Psoas muscle (tissue), 7 donors: ENCODE measurements at regions not wholly inside any gene's neighbourhood (a gene's known extent, or its start where the extent isn't known, plus 50 kb on each side); places are given as distances from the start of the nearest gene placed in this dataset.

ENCODE experiments used
- ATAC-seq, 4 donors: fragments of 200-7000 bp; cut with Tn5 transposase; one replicate each; pipeline ENCODE4 v1.9.1; 2020; ENCODE audit warnings: moderate library complexity in 3 of 4, mild to moderate bottlenecking in 2 of 4
- DNase-seq, 2 donors: peaks; one replicate each; pipeline ENCODE4 v3.0.0-alpha.2; 2020
- H3K27ac ChIP-seq: fragments of 200-600 bp; one replicate; pipeline ENCODE4 v1.8.0; 2022
- H3K27me3 ChIP-seq, 3 donors: fragments of 200-600 bp in 1 of 3; one replicate each; pipeline versions ENCODE4 v1.6.1 to v1.8.0; 2013 to 2022; ENCODE audit warnings: low read length in 2 of 3, mild to moderate bottlenecking in 2 of 3, moderate library complexity in 1 of 3; ENCODE audit not compliant: insufficient read depth in 3 of 3
- H3K36me3 ChIP-seq, 2 donors: fragments of 200-600 bp in 1 of 2; one replicate each; pipeline versions ENCODE4 v1.6.1 to v1.8.0; 2013 to 2022; ENCODE audit warnings: low read depth in 1 of 2, mild to moderate bottlenecking in 1 of 2, moderate library complexity in 1 of 2; ENCODE audit not compliant: insufficient read depth in 1 of 2
- H3K4me1 ChIP-seq: fragments of 200-600 bp; one replicate; pipeline ENCODE4 v1.8.0; 2022
- H3K4me3 ChIP-seq: fragments of 200-600 bp; one replicate; pipeline ENCODE4 v1.8.0; 2022; ENCODE audit warnings: mild to moderate bottlenecking
- H3K9me3 ChIP-seq: fragments of 200-600 bp; one replicate; pipeline ENCODE4 v1.8.0; 2022
- CTCF ChIP-seq: fragments of 200-600 bp; IDR thresholded peaks from one replicate; pipeline ENCODE4 v1.8.0; 2022; ENCODE audit warnings: antibody characterized with exemption
- WGBS, 3 donors: extraction: QIAGEN DNeasy Blood & Tissue Kit; methylation state at CpG; one replicate each; pipeline versions ENCODE4 v1.1.6 to v1.1.7; 2013; 5-methylcytosine and 5-hydroxymethylcytosine counted together
- intact Hi-C, 2 donors: fragments of 100-400 bp; cut with DNase I; formaldehyde crosslinking; loops; one replicate each; pipeline versions ENCODE4 v1.11.0 to v1.14.2; 2022
- donor health status: healthy with polysubstance abuse.
- donor health status: DM: no; HTN: no; CAD: no; lungs with moderate emphysema.
- donor health status: Bipolar disorder and iron deficiency.
- donor health status: healthy.
- donor health status: DM: yes; HTN: yes; CAD: no.
- donor health status: DM: no; HTN: no; CAD: no.
- donor health status: DM: yes; HTN: yes; CAD: no.

GRCh38 chr5:120072068-120072761, 391.9 kb upstream of the PRR16 start:
- intact Hi-C loops: loop anchor here in 1 of 2 donors (5.0 kb wide), 1 partner anchor 840 kb away; no protein-coding TSS in a partner anchor
- H3K36me3 ChIP-seq: no peaks in the 10 kb centered on the region
- no peaks in the 10 kb centered on the region for H3K9me3 ChIP-seq
- H3K4me3 ChIP-seq: no peak overlapping the region
- TF ChIP-seq CTCF: no peak
- ATAC-seq: no peak
- H3K27ac ChIP-seq: no peak overlapping the region
- H3K4me1 ChIP-seq: no peaks in the 10 kb centered on the region
- WGBS, 3 donors: 73 to 91% (median 84%) methylated on average over 2 of the region's 2 CpGs
- H3K27me3 ChIP-seq: no peaks in the 10 kb centered on the region
- DNase-seq: no peak

GRCh38 chr5:120073722-120074121, 390.4 kb upstream of the PRR16 start:
- intact Hi-C loops: loop anchor here in 1 of 2 donors (5.0 kb wide), 1 partner anchor 839 kb away; no protein-coding TSS in a partner anchor
- H3K4me1 ChIP-seq: no peaks in the 10 kb centered on the region
- DNase-seq: no peak
- no peak for TF ChIP-seq CTCF
- H3K36me3 ChIP-seq: no peaks in the 10 kb centered on the region
- no peaks in the 10 kb centered on the region for H3K9me3 ChIP-seq
- no peak overlapping the region for H3K27ac ChIP-seq
- no peak for ATAC-seq
- no peaks in the 10 kb centered on the region for H3K27me3 ChIP-seq
- no peak overlapping the region for H3K4me3 ChIP-seq

GRCh38 chr5:120080781-120081180, 383.3 kb upstream of the PRR16 start:
- DNase-seq (no peak), ATAC-seq (no peak)
- no peak for TF ChIP-seq CTCF
- WGBS, 3 donors: 51 to 70% (median 69%) methylated on average over 3 of the region's 3 CpGs
- no peaks in the 10 kb centered on the region for H3K9me3 ChIP-seq
- no peaks in the 10 kb centered on the region for H3K27me3 ChIP-seq
- H3K27ac ChIP-seq: no peak overlapping the region
- no peak overlapping the region for H3K4me3 ChIP-seq
- H3K4me1 ChIP-seq: no peaks in the 10 kb centered on the region
- intact Hi-C loops: no loop called here
- H3K36me3 ChIP-seq: no peaks in the 10 kb centered on the region

GRCh38 chr5:120082316-120083068, 381.6 kb upstream of the PRR16 start:
- DNase-seq (no peak), ATAC-seq (no peak)
- TF ChIP-seq CTCF: no peak
- Histone ChIP-seq H3K36me3 (no peaks in the 10 kb centered on the region), H3K4me1 (no peaks in the 10 kb centered on the region), H3K4me3 (no peak overlapping the region), H3K27me3 (no peaks in the 10 kb centered on the region), H3K27ac (no peak overlapping the region), H3K9me3 (no peaks in the 10 kb centered on the region)
- 83 to 90% (median 83%) methylated on average over 3 of the region's 3 CpGs for WGBS, 3 donors
- intact Hi-C loops: no loop called here
